AML-193 (cell line): ENCODE measurements at regions not wholly inside any gene's neighbourhood (a gene's known extent, or its start where the extent isn't known, plus 50 kb on each side); places are given as distances from the start of the nearest gene placed in this dataset.
"Not testable (repeated sequence)": the region's sequence is repeated elsewhere in the genome, so short reads cannot be mapped to it uniquely, and the experiment has no call there.

ENCODE experiments used
- DNase-seq, 2 experiments: peaks; one replicate each; lab custom pipeline; 2025; lab: John Stamatoyannopoulos, UW

DNA sequence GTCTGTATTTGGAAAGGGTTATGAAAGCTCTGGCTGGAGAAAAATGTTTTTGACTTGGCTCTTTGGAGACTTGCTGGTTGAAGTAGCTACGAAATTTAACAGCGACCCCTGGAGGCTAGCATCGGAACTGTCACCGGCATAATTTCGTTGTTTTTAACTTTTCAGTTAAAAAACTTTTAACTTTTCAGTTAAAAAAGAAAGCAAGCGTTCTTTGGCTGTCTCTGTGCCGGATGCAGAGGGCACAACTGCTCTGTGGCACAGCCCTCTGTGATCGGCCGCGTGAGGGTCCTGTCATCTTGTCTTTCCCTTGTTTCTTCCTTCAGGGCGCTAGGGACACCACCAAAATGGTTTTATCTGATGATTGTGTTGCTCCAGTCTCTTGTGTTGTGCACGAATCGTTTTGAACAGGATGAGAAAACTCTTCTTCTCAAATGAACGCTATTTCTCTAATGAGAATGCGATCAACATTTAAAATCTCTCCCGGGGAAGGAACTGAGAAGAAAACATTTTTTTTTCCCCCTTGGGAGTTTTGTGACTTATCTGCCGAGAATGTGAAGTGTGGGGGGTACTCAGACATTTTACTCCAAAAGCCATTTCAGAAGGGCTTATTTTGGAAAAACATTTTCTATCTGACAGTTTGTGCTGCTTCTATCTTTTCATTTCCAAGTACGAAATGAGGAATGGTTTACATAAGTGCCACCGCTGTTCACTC is 57.1 kb downstream of the ADCYAP1 start:
- DNase-seq, result peak; percentile 21 to 33

DNA sequence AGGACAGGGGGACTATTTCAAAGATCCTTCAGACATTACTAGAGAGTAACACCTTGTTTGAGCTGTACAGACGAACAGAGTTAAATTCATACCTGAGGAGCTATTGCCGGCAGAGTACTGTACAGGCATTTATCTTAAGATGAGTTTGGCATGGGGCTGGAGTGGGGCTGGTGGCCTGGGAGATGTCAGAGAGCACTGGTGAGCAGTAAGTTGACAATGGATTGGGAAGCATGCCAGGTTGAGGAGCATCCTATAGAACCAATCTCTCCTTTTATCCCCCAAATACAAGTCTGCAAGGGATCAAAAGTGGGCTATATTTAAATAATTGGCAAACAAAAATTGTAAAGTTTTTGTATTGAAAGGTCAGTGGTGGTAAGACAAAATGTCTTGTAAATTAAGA is 58.6 kb downstream of the ADCYAP1 start:
- no peak for DNase-seq

DNA sequence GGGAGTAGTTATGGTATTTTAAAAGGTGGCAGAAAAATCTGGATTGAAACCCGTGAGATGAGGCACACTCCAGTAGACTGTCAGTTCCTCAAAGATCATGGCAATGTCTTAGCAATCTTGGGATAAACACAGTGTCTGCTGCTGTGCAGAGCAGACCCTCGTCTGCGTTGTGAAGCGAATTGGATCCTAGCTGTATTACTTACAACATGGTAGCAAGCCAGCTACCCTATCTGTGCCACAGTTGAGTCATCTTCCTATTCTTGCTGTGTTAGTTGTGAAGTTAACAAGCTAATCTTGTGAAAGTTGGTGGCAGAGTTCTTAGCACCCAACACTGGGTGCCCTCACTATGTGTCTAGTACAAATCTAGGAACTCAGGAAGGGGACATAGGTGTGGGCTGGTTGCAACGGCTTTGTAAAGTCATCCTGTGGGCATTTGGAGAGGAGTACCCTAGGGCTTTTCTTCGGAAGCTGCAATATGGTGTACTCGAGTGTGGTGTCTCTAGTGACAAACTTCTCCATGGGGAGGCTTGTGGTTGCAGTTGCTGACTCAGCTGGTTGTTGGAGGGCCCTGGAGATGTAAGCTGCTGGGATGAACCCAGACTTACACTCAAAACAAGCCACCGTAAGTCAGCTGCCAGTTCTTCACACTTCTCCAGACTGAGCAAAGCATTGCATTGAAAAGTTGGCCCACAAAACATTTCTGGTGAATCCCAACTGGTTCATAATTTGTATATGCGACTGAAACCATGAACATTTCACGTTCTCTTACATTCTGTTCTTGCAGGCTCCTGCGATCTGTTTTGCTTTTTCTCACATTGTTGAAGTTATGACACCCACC is 61.5 kb downstream of the ADCYAP1 start:
- no peak for DNase-seq

DNA sequence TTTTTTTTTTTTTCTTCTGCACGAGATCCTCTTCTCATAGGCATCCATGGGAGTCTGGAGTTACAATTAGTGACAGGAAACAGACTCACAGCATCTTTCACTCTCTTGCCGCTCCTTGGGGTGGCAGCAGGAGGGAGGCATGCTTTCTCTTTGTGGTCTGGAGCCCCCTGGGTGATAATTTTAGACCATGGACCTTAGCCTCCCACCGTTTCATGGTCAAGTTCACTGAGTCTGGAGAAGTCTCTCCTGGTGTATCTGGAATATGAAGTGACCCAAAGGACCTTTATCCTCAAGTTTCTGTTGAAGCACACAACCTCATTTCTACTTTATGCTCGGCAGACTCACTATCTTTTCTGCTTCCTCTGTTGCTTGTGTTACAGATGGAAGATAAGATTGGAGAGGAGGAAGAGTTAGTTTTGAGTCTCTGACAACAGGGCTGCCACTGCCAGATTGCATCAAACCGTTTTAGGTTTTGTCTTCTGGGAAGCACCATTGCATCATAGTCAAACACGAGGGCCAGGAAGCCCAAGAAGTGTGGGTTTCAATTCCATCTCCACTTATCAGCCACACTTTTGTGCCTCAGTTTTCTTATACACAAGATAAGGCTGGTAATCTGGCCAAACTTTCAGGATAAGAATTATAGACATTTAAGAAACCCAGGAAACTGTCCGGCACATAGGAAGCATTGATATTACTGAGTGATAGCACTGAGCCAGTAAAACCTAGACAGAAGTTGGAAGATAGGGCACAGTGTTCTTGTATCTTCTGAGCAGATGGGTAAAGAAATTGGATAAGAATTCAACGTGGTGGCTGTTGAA is 62.3 kb downstream of the ADCYAP1 start:
- DNase-seq, result no peak

DNA sequence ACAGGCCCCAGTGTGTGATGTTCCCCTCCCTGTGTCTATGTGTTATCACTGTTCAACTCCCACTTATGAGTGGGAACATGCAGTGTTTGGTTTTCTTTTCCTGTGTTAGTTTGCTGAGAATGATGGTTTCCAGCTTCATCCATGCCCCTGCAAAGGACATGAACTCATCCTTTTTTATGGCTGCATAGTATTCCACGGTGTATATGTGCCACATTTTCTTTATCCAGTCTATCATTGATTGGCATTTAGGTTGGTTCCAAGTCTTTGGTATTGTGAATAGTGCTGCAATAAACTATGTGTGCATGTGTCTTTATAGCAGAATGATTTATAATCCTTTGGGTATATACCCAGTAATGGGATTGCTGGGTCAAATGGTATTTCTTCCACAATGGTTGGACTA is 64.2 kb downstream of the ADCYAP1 start:
- not testable (repeated sequence) for DNase-seq

DNA sequence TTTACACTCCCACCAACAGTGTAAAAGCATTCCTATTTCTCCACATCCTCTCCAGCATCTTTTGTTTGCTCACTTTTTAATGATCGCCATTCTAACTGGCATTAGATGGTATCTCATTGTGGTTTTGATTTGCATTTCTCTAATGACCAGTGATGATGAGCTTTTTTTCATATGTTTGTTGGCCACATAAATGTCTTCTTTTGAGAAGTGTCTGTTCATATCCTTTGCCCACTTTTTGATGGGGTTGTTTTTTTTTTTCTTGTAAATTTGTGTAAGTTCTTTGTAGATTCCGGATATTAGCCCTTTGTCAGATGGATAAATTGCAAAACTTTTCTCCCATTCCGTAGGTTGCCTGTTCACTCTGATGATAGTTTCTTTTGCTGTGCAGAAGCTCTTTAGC is 64.6 kb downstream of the ADCYAP1 start:
- DNase-seq, result not testable (repeated sequence)

DNA sequence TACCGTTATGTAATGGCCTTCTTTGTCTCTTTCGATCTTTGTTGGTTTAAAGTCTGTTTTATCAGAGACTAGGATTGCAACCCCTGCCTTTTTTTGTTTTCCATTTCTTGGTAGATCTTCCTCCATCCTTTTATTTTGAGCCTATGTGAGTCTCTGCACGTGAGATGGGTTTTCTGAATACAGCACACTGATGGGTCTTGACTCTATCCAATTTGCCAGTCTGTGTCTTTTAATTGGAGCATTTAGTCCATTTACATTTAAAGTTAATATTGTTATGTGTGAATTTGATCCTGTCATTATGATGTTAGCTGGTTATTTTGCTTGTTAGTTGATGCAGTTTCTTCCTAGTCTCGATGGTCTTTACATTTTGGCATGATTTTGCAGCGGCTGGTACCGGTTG is 69.9 kb downstream of the ADCYAP1 start:
- DNase-seq, result not testable (repeated sequence)

DNA sequence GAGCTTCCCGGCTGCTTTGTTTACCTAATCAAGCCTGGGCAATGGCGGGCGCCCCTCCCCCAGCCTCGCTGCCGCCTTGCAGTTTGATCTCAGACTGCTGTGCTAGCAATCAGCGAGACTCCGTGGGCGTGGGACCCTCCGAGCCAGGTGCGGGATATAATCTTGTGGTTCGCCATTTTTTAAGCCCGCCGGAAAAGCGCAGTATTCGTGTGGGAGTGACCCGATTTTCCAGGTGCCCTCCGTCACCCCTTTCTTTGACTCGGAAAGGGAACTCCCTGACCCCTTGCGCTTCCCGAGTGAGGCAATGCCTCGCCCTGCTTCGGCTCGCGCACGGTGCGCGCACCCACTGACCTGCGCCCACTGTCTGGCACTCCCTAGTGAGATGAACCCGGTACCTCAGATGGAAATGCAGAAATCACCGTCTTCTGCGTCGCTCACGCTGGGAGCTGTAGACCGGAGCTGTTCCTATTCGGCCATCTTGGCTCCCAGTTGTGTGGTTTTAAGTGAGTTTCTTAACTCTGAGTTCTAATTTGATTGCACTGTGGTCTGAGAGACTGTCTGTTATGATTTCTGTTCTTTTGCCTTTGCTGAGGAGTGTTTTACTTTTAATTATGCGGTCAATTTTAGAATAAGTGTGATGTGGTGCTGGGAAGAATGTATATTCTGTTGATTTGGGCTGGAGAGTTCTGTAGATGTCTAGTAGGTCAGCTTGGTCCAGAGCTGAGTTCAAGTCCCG is 71.9 kb downstream of the ADCYAP1 start:
- DNase-seq, result not testable (repeated sequence)

DNA sequence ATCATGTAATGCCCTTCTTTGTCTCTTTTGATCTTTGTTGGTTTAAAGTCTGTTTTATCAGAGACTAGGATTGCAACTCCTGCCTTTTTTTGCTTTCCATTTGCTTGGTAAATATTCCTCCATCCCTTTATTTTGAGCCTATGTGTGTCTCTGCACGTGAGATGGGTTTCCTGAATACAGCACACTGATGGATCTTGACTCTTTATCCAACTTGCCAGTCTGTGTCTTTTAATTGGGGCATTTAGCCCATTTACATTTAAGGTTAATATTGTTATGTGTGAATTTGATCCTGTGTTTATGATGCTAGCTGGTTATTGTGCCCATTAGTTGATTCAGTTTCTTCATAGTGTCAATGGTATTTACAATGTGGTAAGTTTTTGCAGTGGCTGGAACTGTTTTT is 72.7 kb downstream of the ADCYAP1 start:
- not testable (repeated sequence) for DNase-seq

DNA sequence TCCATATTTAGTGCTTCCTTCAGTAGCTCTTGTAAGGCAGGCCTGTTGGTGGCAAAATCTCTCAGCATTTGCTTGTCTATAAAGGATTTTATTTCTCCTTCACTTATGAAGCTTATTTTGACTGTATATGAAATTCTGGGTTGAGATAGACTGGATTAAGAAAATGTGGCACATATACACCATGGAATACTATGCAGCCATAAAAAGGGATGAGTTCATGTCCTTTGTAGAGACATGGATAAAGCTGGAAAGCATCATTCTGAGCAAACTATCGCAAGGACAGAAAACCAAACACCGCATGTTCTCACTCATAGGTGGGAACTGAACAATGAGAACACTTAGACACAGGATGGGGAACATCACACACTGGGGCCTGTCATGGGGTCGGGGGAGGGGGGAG is 73.1 kb downstream of the ADCYAP1 start:
- not testable (repeated sequence) for DNase-seq

DNA sequence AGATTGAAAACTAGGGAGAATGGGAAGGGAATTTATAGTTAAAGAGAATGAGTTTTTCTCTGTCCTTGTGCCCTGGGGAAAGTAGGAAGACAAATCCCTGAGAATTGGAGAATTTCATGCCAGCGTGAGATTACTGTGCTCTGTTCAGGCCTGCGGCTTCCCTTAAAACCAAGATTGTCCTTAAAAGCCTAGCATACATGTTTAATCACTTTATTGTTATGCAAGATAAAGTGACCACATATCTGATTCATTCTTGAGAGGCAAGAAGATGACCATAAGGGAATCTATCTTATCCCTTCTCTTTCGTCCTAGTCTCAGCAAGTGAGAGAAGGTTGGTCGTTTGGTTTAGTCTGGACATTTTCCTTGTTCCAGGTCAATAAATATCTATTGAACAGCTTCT is 75.9 kb downstream of the ADCYAP1 start:
- no peak for DNase-seq

DNA sequence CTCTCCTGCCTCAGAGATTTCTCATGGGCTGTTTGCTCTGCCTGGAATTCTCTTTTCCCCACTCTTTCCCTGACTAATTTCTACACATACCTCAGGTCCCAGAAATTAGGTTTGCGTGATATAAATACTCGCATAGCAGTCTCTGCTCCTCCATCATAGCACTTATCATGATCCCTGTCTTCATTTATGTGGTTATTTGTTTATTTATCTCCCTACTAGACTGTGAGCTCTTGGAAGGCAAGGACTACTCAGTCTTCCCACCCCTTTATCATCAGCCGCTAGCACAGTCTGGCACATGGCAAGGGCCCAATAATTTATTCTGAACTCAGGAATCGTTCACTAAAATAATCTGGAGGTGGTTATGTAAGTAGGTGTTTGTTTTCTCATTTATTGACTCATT is 79.3 kb downstream of the ADCYAP1 start:
- no peak for DNase-seq

DNA sequence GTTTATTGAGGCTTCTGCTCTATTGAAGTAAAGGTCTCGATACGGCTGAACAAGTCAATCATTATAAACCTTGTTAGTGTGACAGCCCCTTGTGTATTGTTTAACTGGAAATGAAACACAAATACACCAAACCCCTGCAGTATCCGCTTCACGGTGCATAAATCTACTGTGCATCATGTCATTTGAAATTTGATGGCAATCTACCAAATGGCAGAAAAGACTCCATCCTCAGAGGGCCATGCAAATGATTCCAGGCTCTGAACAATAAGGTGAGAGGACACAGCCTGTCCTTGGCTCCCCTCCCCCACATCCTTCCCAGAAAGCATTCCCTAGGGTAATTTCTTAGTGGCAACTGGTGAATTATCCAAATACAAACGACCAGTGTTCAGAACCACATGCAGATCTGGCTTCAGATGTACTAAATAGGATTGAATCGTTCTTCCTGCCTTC is 80.6 kb downstream of the ADCYAP1 start:
- no peak for DNase-seq

DNA sequence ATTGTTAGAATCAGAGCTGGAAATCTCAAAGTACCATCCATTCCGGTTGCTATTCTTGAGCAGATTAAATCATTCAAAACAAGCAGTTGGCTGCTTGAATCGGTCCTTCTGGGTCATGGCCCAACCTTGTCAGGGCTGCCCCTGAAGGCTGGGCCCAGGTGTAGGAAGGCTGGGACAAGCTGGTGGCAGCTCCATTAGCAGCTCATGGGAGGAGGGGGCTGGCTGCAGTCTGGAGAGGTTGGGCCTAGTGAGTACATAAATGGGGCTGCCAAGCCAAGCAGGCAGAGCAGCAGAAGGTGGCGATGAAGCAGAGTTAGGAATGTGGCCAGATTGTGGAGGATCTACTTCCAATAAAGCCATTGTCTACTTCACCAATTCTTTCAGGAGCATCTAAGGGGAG is 81.4 kb downstream of the ADCYAP1 start:
- no peak for DNase-seq

DNA sequence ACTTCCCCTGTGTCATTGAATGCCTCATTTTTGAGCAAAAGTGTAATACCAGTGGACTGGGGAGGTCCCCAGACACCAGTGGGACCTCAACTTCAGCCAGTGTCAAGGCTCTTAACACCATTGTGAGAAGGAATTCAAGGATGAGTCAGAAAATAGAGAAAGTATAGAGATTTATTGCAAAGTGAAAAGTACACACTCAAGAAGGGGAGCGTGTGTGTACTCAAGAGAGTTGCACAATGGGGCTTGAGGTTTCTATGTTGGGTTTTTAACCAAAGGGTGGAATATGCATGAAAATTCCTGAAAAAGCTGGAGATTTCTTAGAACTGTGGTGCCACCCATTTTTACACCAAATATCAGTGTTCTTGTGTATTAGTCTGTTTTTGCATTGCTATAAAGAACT is 81.9 kb downstream of the ADCYAP1 start:
- DNase-seq, result no peak

DNA sequence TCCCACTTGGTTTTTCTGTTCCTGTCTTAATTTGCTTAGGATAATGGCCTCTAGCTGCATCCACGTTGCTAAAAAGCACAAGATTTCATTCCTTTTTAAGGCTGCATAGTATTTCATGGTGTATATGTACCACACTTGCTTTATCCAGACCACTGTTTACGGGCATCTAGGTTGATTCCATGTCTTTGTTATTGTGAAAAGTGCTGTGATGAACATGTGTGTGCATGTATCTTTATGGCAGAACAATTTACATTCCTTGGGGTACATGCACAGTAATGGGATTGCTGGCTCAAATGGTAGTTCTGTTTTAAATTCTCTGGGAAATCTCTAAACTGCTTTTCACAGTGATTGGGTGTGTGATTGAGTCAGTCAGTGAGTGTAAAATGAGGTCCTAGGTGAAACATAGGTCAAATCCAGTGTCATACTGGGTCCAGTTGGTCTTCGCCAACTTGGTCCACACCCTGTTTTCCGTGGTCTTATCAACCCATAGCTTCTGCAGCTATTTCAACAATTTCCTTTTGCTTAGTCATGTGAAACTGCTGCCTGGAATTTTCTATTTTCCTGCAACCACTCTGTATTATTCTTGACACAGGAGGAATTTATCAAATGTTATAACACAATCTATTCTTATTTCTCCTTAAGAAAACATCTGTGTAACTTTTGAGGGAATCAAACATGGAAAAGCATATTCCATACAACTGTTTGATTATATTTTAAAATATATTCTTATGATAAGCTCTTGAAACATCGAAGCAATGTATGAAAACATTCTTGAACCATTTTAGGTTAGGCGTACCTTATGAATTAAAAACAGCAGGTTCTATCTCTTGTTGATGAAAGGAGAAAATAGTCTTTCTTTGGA is 82.9 kb downstream of the ADCYAP1 start:
- no peak for DNase-seq

DNA sequence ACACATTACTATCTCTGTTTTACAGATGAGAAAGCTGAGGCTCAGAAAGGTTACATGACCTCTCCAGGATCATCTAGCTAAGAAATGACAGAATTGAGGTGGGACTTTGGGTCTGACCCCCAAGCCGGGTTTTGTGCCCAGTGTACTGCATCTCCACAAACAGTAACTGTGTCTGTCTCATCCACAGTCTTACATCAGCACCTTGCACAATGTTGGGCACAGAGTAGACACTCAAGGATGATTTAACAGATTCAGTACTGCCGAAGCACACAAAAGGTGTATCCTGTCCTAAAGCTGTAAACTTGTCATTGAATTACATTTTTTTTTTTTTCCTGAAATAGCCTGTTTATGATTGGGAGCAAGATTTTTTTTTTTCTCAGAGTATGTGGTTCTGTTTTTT is 84.8 kb downstream of the ADCYAP1 start:
- no peak for DNase-seq

DNA sequence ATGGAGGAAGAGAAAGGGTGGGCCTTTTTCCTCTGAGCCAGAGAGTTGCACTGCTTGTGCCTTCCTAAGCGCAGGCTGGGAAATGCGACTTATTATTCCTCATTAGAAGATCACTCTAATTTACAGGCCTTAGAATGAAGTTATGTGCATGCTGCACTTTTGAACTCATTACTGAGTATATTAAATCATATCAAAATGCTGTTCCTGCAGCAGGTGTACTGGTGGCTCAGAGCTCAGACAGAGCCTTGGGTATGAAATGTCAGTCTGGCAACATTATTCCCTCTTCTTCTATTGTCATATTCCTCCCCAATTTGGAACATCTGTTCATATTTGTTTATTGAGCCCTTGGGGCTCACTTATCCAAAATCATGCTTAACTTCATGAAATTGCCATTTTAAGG is 85.5 kb downstream of the ADCYAP1 start:
- no peak for DNase-seq

DNA sequence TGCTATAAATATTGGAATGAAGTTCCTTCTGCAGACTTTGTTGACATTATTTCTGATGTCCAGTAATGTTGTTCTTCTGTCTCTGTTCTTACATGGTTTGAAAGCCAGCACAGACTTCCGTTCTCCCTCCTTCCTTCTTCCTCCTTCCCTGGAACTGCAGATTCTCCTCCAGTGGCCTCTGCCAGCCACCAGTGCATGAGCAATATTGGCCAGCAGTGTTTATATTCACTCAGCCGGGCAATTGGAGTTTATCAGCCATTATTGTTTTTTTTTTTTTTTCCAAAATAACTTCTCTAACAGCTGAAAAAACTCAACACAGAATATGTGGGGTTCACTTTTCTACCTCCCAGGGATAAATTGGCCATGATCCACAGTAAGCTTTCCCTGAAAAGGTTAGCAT is 86.8 kb downstream of the ADCYAP1 start:
- no peak for DNase-seq

DNA sequence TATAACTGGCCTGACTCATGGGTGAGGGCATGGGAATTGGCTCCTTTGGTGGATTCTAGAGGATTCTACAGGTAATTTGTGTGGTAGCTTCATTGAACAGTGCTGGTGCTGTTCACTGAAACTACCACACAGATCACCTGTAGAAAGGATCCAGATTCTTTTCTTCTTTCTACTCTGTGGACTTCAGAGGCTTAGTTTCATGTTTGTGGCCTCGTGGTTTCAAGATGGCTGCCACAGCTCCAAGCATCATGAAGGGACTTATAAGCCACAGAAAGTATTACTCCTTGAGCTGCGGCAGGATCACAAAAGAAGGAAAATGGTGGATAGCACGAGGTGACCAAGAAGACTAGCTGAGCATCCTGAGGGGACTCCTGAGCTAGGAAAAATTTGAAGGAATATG is 88.9 kb downstream of the ADCYAP1 start:
- no peak for DNase-seq

DNA sequence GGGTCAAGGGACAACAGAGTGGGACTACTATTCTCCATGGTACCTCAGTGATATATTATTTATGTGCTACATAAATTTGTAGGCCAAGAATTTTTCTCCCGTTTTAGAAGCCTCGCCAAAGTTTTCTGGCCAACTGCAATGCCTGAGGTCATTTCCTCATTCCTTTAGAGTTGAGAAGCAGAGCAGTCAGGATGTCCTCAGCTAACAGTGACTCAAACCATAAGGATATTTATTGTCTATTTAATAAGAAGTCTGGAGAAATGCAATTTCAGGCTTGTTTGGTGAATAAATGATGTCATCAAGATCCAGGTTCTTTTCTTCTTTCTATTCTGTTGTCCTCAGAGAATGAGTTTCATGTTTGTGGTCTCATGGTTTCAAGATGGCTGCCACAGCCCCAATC is 91.0 kb downstream of the ADCYAP1 start:
- DNase-seq, result no peak
